HCT116 (cell line): ENCODE measurements at regions not wholly inside any gene's neighbourhood (a gene's known extent, or its start where the extent isn't known, plus 50 kb on each side); places are given as distances from the start of the nearest gene placed in this dataset.

Source experiments
- POLR2A ChIP-seq: IDR thresholded peaks from 2 replicates; pipeline ENCODE4 v1.7.0; 2011; ENCODE audit warnings: borderline replicate concordance; ENCODE audit not compliant: insufficient read depth, insufficient read length; ENCODE audit errors: extremely low read depth
- POLR2AphosphoS5 ChIP-seq: IDR thresholded peaks from 2 replicates; pipeline ENCODE4 v1.6.1; 2011; ENCODE audit warnings: mild to moderate bottlenecking, low read depth, low read length, moderate library complexity
- TCF7L2 ChIP-seq: IDR thresholded peaks from 2 replicates; pipeline ENCODE4 v1.7.0; 2011; ENCODE audit warnings: borderline replicate concordance, inconsistent platforms; ENCODE audit not compliant: insufficient read depth, insufficient read length; ENCODE audit errors: extremely low read depth
- TF ChIP-seq, protein P1 (sequence below), 3 experiments: fragments of 200-600 bp in 1 of 3; sonication (generic) in 1 of 3; IDR thresholded peaks in 2 of 3; conservative IDR thresholded peaks in 1 of 3; 2 replicates each; pipeline ENCODE4 v1.5.1; 2012 to 2017; ENCODE audit warnings: low read depth in 2 of 3, low read length in 2 of 3, antibody characterized with exemption in 1 of 3, borderline replicate concordance in 1 of 3, control low read depth in 1 of 3, mild to moderate bottlenecking in 1 of 3, mixed read lengths in 1 of 3, mixed run types in 1 of 3, moderate library complexity in 1 of 3; ENCODE audit not compliant: insufficient read depth in 1 of 3

DNA sequence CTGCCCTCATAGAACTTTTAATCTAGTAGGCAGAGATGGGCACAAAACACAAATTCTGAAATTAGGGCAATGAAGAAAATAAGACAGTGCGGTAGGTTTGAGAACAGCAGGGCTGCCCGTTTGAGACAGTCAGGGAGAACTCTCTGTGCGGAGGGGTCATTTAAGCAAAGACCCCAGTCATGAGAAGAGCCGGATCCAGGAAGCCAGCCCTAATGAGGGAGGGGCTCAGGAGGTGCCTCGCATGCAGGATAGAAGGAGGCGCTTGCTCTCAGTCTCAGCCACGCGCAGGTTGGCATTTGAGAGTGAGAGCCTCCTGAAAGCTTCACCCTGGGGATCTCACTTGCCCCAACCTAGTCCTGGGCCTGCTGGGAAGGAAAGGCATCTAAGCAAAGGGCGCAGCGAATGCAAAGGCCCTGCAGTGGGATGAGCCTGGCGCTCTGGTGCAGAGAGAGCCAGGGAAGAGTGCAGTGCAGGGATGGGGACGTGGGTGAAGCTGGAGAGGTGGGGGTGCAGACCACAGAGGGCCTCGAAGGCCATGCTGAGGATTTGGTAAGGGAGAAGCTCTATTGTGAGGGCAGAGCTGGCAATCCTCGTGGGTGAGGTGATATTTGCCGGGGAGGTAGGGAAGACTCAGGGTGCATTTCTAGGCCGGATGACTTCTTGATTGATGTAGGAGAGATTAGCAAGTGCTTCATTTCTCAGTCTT lies 130.0 kb upstream of the PTPN1 start:
- TF ChIP-seq POLR2A (no peak), POLR2AphosphoS5 (no peak), TCF7L2 (no peak)
- TF ChIP-seq, protein P1, sequence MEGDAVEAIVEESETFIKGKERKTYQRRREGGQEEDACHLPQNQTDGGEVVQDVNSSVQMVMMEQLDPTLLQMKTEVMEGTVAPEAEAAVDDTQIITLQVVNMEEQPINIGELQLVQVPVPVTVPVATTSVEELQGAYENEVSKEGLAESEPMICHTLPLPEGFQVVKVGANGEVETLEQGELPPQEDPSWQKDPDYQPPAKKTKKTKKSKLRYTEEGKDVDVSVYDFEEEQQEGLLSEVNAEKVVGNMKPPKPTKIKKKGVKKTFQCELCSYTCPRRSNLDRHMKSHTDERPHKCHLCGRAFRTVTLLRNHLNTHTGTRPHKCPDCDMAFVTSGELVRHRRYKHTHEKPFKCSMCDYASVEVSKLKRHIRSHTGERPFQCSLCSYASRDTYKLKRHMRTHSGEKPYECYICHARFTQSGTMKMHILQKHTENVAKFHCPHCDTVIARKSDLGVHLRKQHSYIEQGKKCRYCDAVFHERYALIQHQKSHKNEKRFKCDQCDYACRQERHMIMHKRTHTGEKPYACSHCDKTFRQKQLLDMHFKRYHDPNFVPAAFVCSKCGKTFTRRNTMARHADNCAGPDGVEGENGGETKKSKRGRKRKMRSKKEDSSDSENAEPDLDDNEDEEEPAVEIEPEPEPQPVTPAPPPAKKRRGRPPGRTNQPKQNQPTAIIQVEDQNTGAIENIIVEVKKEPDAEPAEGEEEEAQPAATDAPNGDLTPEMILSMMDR (IDR thresholded peaks at IDR 0.05 in 2 of 3, conservative IDR thresholded peaks at IDR 0.05 in 1 of 3; ENCODE audit: borderline replicate concordance in 1 of 3, insufficient read depth in 1 of 3, low read depth in 2 of 3, low read length in 2 of 3), result no peak
